ENCODE measurements at regions not wholly inside any gene's neighbourhood (a gene's known extent, or its start where the extent isn't known, plus 50 kb on each side); places are given as distances from the start of the nearest gene placed in this dataset.

DNA sequence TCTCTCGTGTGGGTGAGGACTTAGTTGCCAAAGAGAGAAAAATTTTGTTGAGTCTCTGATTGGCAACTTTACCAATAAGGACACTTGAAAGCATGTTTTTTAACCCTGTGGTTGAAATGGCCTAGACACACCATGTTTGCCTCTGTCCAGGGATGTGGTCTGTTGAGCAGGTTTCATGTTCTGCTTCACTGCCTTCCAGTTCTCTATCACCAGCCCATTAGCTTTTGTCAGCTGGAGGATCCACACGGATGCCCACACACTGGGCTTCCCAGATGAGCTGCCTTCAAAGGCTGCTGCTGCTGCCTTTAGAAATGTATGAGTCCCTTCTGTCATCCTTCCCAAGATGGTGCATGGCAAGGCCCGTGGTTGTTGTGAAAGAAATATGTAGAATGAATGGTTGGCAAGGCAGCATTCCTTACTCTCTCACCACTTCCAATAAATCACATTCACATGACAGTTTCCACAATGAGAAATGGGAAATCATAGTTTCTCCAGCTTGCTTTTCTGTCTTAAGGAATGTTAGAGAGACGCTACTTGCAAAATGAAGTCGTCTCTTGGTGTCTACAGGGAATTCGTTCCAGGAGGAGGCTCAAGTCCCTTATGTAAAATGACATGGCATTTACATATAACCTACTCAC is 108.2 kb upstream of the SLC35F3 start:
- Histone ChIP-seq H3K9me3 (ENCODE audit: control insufficient read depth, insufficient read depth, low read length) (no peaks in the 10 kb centered on the region), H3K27ac (ENCODE audit: low read length) (no peak overlapping the region), H3K4me3 (ENCODE audit: low read length) (no peak overlapping the region), H3K27me3 (ENCODE audit: control insufficient read depth, insufficient read depth, low read length) (no peaks in the 10 kb centered on the region), H3K36me3 (ENCODE audit: control insufficient read depth, insufficient read depth, low read length) (no peaks in the 10 kb centered on the region), H3K4me1 (ENCODE audit: control insufficient read depth, insufficient read depth, low read length) (no peaks in the 10 kb centered on the region)
- no peak for DNase-seq
- WGBS (ENCODE audit: insufficient coverage): 93% methylated on average over 4 of the region's 6 CpGs
- no peaks in the 10 kb centered on the region for H3K36me3 Mint-ChIP-seq
- H3K4me3 Mint-ChIP-seq: no peak overlapping the region
- H3K27ac Mint-ChIP-seq: no peak overlapping the region
- no peak for ATAC-seq
- intact Hi-C loops (cut with micrococcal nuclease): no loop called here
- no peaks in the 10 kb centered on the region for H3K27me3 Mint-ChIP-seq (ENCODE audit: low read depth in 2 of 2)
- TF ChIP-seq, protein P1, sequence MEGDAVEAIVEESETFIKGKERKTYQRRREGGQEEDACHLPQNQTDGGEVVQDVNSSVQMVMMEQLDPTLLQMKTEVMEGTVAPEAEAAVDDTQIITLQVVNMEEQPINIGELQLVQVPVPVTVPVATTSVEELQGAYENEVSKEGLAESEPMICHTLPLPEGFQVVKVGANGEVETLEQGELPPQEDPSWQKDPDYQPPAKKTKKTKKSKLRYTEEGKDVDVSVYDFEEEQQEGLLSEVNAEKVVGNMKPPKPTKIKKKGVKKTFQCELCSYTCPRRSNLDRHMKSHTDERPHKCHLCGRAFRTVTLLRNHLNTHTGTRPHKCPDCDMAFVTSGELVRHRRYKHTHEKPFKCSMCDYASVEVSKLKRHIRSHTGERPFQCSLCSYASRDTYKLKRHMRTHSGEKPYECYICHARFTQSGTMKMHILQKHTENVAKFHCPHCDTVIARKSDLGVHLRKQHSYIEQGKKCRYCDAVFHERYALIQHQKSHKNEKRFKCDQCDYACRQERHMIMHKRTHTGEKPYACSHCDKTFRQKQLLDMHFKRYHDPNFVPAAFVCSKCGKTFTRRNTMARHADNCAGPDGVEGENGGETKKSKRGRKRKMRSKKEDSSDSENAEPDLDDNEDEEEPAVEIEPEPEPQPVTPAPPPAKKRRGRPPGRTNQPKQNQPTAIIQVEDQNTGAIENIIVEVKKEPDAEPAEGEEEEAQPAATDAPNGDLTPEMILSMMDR (IDR thresholded peaks at IDR 0.05): no peak
- no peaks in the 10 kb centered on the region for H3K4me1 Mint-ChIP-seq
- peaks cover 0 to 7% of the 10 kb centered on the region in 2 donors for H3K9me3 Mint-ChIP-seq

DNA sequence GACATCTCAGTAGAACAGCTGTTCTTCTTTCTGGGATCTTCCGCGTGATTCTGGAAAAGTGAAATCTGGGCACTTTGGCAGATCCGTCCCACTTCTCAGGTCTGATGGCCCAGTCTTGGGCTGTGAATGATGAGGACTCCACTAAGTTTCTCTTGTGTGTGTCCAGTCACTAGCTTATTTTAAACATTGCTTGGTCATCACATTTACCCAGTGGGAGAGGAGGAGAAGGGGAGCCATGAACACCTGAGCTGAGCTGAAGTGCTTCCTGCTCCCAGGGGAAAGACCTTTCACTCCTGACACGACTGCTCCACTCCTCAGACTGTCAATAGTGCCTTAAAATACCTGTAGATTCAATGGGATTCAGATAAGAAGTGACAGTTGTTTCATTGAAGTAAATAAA is 101.9 kb upstream of the SLC35F3 start:
- Mint-ChIP-seq H3K9me3 (peaks cover 2 to 7% of the 10 kb centered on the region in 2 donors), H3K4me3 (no peak overlapping the region), H3K4me1 (no peaks in the 10 kb centered on the region), H3K27ac (no peak overlapping the region), H3K36me3 (peaks cover 6% of the 10 kb centered on the region), H3K27me3 (ENCODE audit: low read depth in 2 of 2) (no peaks in the 10 kb centered on the region)
- no peaks in the 10 kb centered on the region for H3K4me1 ChIP-seq (ENCODE audit: control insufficient read depth, insufficient read depth, low read length)
- DNase-seq: no peak
- ATAC-seq: no peak
- H3K36me3 ChIP-seq (ENCODE audit: control insufficient read depth, insufficient read depth, low read length): no peaks in the 10 kb centered on the region
- H3K4me3 ChIP-seq (ENCODE audit: low read length): no peak overlapping the region
- H3K27me3 ChIP-seq (ENCODE audit: control insufficient read depth, insufficient read depth, low read length): no peaks in the 10 kb centered on the region
- H3K9me3 ChIP-seq (ENCODE audit: control insufficient read depth, insufficient read depth, low read length): no peaks in the 10 kb centered on the region
- TF ChIP-seq, protein P1 (IDR thresholded peaks at IDR 0.05): no peak
- intact Hi-C loops (cut with micrococcal nuclease): no loop called here
- no peak overlapping the region for H3K27ac ChIP-seq (ENCODE audit: low read length)
- WGBS (ENCODE audit: insufficient coverage): 66% methylated on average over 3 of the region's 4 CpGs

DNA sequence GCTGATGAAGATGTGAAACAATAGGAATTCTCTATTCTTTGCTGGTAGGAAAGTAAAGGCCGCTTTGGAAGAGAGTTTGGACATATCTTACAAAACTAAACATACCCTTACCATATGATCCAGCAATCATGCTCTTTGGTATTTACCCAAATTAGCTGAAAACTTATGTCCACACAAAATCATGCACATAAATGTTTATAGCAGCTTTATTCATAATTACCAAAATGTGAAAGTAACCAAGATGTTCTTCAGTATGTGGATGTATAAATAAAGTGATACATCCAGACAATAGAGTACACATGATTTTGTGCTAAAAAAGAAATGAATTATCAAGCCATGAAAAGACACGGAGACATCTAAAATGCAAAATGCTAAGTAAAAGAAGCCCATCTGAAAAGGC is 98.7 kb upstream of the SLC35F3 start:
- WGBS (ENCODE audit: insufficient coverage): 100% methylated on average over 1 of the region's 2 CpGs
- no peak overlapping the region for H3K27ac Mint-ChIP-seq
- no peak overlapping the region for H3K4me3 Mint-ChIP-seq
- Histone ChIP-seq H3K27ac (ENCODE audit: low read length) (no peak overlapping the region), H3K4me3 (ENCODE audit: low read length) (no peak overlapping the region), H3K9me3 (ENCODE audit: control insufficient read depth, insufficient read depth, low read length) (no peaks in the 10 kb centered on the region), H3K27me3 (ENCODE audit: control insufficient read depth, insufficient read depth, low read length) (no peaks in the 10 kb centered on the region), H3K4me1 (ENCODE audit: control insufficient read depth, insufficient read depth, low read length) (no peaks in the 10 kb centered on the region), H3K36me3 (ENCODE audit: control insufficient read depth, insufficient read depth, low read length) (no peaks in the 10 kb centered on the region)
- H3K27me3 Mint-ChIP-seq (ENCODE audit: low read depth in 2 of 2): no peaks in the 10 kb centered on the region
- peaks cover 2 to 5% of the 10 kb centered on the region in 2 donors for H3K9me3 Mint-ChIP-seq
- no peak for DNase-seq
- peaks cover 6% of the 10 kb centered on the region for H3K36me3 Mint-ChIP-seq
- intact Hi-C loops (cut with micrococcal nuclease): no loop called here
- H3K4me1 Mint-ChIP-seq: no peaks in the 10 kb centered on the region
- no peak for ATAC-seq
- TF ChIP-seq, protein P1 (IDR thresholded peaks at IDR 0.05): no peak

DNA sequence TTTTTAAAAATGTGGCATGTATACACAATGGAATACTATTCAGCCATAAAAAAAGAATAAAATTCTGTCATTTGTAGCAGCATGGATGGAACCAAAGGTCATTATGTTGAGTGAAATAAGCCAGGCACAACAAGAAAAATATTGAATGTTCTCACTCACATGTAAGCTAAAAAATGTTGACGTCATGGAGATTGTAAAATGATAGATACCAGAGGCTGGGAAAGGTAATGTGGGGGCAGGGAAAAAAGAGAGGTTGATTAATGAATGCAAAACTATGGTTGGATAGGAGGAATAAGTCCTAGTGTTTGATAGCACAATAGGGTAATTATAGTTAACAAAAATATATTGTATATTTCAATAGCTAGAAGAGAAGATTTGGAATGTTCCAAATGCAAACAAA is 89.1 kb upstream of the SLC35F3 start:
- Histone ChIP-seq H3K4me3 (ENCODE audit: low read length) (no peak overlapping the region), H3K27me3 (ENCODE audit: control insufficient read depth, insufficient read depth, low read length) (no peaks in the 10 kb centered on the region), H3K9me3 (ENCODE audit: control insufficient read depth, insufficient read depth, low read length) (no peaks in the 10 kb centered on the region), H3K4me1 (ENCODE audit: control insufficient read depth, insufficient read depth, low read length) (no peaks in the 10 kb centered on the region), H3K36me3 (ENCODE audit: control insufficient read depth, insufficient read depth, low read length) (no peaks in the 10 kb centered on the region), H3K27ac (ENCODE audit: low read length) (no peak overlapping the region)
- H3K27me3 Mint-ChIP-seq (ENCODE audit: low read depth in 2 of 2): peaks cover 0 to 2% of the 10 kb centered on the region in 2 donors
- H3K4me3 Mint-ChIP-seq: no peak overlapping the region
- TF ChIP-seq, protein P1 (IDR thresholded peaks at IDR 0.05): no peak
- no peak overlapping the region for H3K27ac Mint-ChIP-seq
- intact Hi-C loops (cut with micrococcal nuclease): no loop called here
- no peaks in the 10 kb centered on the region for H3K4me1 Mint-ChIP-seq
- H3K36me3 Mint-ChIP-seq: no peaks in the 10 kb centered on the region
- ATAC-seq: no peak
- peaks cover 2 to 9% of the 10 kb centered on the region in 2 donors for H3K9me3 Mint-ChIP-seq
- DNase-seq: no peak
- 100% methylated on average over 1 of the region's 1 CpG for WGBS (ENCODE audit: insufficient coverage)

Measured in natural killer cell (primary cell).